Keratinocyte (primary cell): ENCODE measurements at regions not wholly inside any gene's neighbourhood (a gene's known extent, or its start where the extent isn't known, plus 50 kb on each side); places are given as distances from the start of the nearest gene placed in this dataset.

Experiments
- DNase-seq: peaks from one replicate; pipeline ENCODE4 v3.0.0-alpha.2; 2011; ENCODE audit warnings: low read depth, missing footprints, low spot score
- FAIRE-seq: peaks from 2 replicates; lab custom pipeline; 2011; peaks lifted over from hg19 to GRCh38; lab: Jason Lieb, UNC
- H2AFZ ChIP-seq: 2 replicates; pipeline ENCODE4 v1.6.0; 2012; ENCODE audit warnings: low read length, control low read depth, inconsistent platforms; ENCODE audit not compliant: control insufficient read depth
- H3K27ac ChIP-seq: 2 replicates; pipeline ENCODE4 v1.5.1; 2011; ENCODE audit warnings: low read length; ENCODE audit not compliant: control insufficient read depth, insufficient read depth
- H3K27me3 ChIP-seq: 3 replicates; pipeline ENCODE4 v1.6.0; 2011; ENCODE audit warnings: low read length; ENCODE audit not compliant: control insufficient read depth, insufficient read depth; ENCODE audit errors: extremely low read depth
- H3K36me3 ChIP-seq, 2 experiments: 2 replicates in 1 of 2; 3 replicates in 1 of 2; pipeline ENCODE4 v1.5.1; 2011; ENCODE audit warnings: low read length in 2 of 2, mild to moderate bottlenecking in 1 of 2; ENCODE audit not compliant: control insufficient read depth in 2 of 2, insufficient read depth in 2 of 2; ENCODE audit errors: extremely low read depth in 1 of 2
- H3K4me1 ChIP-seq: 3 replicates; pipeline ENCODE4 v1.5.1; 2011; ENCODE audit warnings: low read length; ENCODE audit not compliant: control insufficient read depth, insufficient read depth; ENCODE audit errors: extremely low read depth
- H3K4me2 ChIP-seq: 3 replicates; pipeline ENCODE4 v1.6.0; 2011; ENCODE audit warnings: low read depth, low read length; ENCODE audit not compliant: control insufficient read depth, insufficient read depth; ENCODE audit errors: extremely low read depth
- H3K4me3 ChIP-seq, 3 experiments: fragments of 200-600 bp in 1 of 3; sonication (generic) in 1 of 3; 2 replicates in 2 of 3; 3 replicates in 1 of 3; pipeline ENCODE4 v1.5.1; 2011 to 2016; ENCODE audit warnings: low read length in 3 of 3, mild to moderate bottlenecking in 3 of 3, control low read depth in 2 of 3, inconsistent platforms in 1 of 3, low read depth in 1 of 3, mixed read lengths in 1 of 3, mixed run types in 1 of 3, moderate library complexity in 1 of 3; ENCODE audit not compliant: control insufficient read depth in 2 of 3, insufficient read depth in 2 of 3; ENCODE audit errors: extremely low read depth in 1 of 3
- H3K79me2 ChIP-seq: 2 replicates; pipeline ENCODE4 v1.6.0; 2012; ENCODE audit warnings: low read length; ENCODE audit not compliant: control insufficient read depth, insufficient read depth
- H3K9ac ChIP-seq: 3 replicates; pipeline ENCODE4 v1.6.0; 2011; ENCODE audit warnings: low read length; ENCODE audit not compliant: control insufficient read depth, insufficient read depth; ENCODE audit errors: extremely low read depth
- H3K9me1 ChIP-seq: 3 replicates; pipeline ENCODE4 v1.6.0; 2011; ENCODE audit warnings: low read length; ENCODE audit not compliant: control insufficient read depth, insufficient read depth; ENCODE audit errors: extremely low read depth
- H3K9me3 ChIP-seq: 2 replicates; pipeline ENCODE4 v1.5.1; 2012; ENCODE audit warnings: low read depth, low read length; ENCODE audit not compliant: control insufficient read depth
- H4K20me1 ChIP-seq: 3 replicates; pipeline ENCODE4 v1.6.0; 2011; ENCODE audit warnings: low read length; ENCODE audit not compliant: control insufficient read depth, insufficient read depth; ENCODE audit errors: extremely low read depth
- CTCF ChIP-seq, 3 experiments: IDR thresholded peaks in 1 of 3; conservative IDR thresholded peaks in 1 of 3; optimal IDR thresholded peaks in 1 of 3; 2 replicates in 2 of 3; 3 replicates in 1 of 3; pipeline versions ENCODE3 to v1.5.1; 2011; ENCODE audit warnings: low read length in 3 of 3, mild to moderate bottlenecking in 3 of 3, moderate library complexity in 2 of 3, control low read depth in 1 of 3, inconsistent platforms in 1 of 3; ENCODE audit not compliant: insufficient read depth in 2 of 3; ENCODE audit errors: extremely low read depth in 1 of 3
- EZH2 ChIP-seq: IDR thresholded peaks from one replicate; pipeline ENCODE4 v1.6.1; 2012; ENCODE audit warnings: inconsistent platforms, mild to moderate bottlenecking, low read length, moderate library complexity
- dilution Hi-C: fragments of 300-500 bp; cut with MboI; formaldehyde crosslinking; loops from one replicate; pipeline ENCODE4 v1.7.0; 2020; ENCODE audit warnings: low sequenced_read_pairs; ENCODE audit not compliant: extremely low pct_ligation_motif_present

DNA sequence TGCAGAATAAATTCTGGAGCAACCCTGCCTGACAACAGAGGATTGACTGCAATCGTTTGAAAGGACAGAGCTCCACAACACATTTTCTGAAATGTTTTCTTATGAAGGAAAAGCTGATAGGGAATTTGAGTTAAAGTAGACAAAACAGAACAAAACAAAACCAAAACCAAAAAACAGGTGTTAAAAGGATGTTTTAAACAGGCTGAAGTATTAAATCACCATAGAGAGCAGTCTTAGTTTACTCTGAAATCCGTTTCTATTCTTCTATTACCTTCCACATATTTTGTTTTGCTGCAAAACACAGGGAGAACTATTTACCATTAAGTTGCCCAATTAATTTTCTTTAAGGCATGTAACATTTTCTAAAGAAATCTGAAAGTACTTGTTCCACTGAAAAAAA lies 93.4 kb upstream of the MLIP start:
- Histone ChIP-seq H3K4me2 (no peak overlapping the region), H4K20me1 (no peaks in the 10 kb centered on the region), H3K36me3 (no peaks in the 10 kb centered on the region), H3K9me1 (no peaks in the 10 kb centered on the region), H3K27ac (no peak overlapping the region), H2AFZ (no peak overlapping the region), H3K79me2 (no peaks in the 10 kb centered on the region), H3K27me3 (no peaks in the 10 kb centered on the region), H3K9me3 (no peaks in the 10 kb centered on the region), H3K4me3 (no peak overlapping the region), H3K9ac (no peak overlapping the region), H3K4me1 (no peaks in the 10 kb centered on the region)
- DNase-seq (no peak), FAIRE-seq (no peak)
- no peak for TF ChIP-seq CTCF (optimal IDR thresholded peaks at IDR 0.05 in 1 of 3, IDR thresholded peaks at IDR 0.05 in 1 of 3, conservative IDR thresholded peaks at IDR 0.05 in 1 of 3; ENCODE audit: extremely low read depth in 1 of 3, insufficient read depth in 2 of 3, low read length in 3 of 3)
- TF ChIP-seq EZH2 = no peak
- dilution Hi-C loops = no loop called here

DNA sequence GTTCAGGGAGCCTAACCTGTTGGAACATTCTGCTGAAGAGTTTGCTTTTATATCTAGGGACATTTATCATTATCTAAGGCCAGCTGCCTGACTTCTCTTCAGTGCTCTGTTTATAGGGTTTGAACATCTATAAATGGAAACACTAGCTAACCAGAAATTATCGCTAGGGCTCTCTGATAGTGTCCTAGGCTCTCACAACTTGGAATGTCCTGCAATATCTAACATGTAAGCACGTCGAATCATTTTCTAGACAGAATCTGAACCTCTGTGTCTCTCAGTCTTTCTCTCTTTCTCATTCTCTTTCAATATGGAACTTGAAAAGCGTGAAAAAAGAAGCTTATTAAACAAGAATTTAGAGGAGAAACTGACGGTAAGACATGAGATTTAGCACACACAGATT lies 92.5 kb upstream of the MLIP start:
- Histone ChIP-seq H2AFZ (no peak overlapping the region), H3K9ac (no peak overlapping the region), H3K9me1 (no peaks in the 10 kb centered on the region), H3K4me2 (no peak overlapping the region), H3K27me3 (no peaks in the 10 kb centered on the region), H3K36me3 (no peaks in the 10 kb centered on the region), H3K79me2 (no peaks in the 10 kb centered on the region), H3K9me3 (no peaks in the 10 kb centered on the region), H4K20me1 (no peaks in the 10 kb centered on the region), H3K27ac (no peak overlapping the region), H3K4me1 (no peaks in the 10 kb centered on the region), H3K4me3 (no peak overlapping the region)
- DNase-seq (no peak), FAIRE-seq (no peak)
- TF ChIP-seq EZH2 = no peak
- TF ChIP-seq CTCF (optimal IDR thresholded peaks at IDR 0.05 in 1 of 3, IDR thresholded peaks at IDR 0.05 in 1 of 3, conservative IDR thresholded peaks at IDR 0.05 in 1 of 3; ENCODE audit: extremely low read depth in 1 of 3, insufficient read depth in 2 of 3, low read length in 3 of 3) = no peak
- dilution Hi-C loops = no loop called here
